HG02571 (cell line): ENCODE measurements at regions not wholly inside any gene's neighbourhood (a gene's known extent, or its start where the extent isn't known, plus 50 kb on each side); places are given as distances from the start of the nearest gene placed in this dataset.

ENCODE experiments used
- ATAC-seq: cut with Tn5 transposase; IDR thresholded peaks from one replicate; pipeline ENCODE4 v1.9.1; 2021; ENCODE audit warnings: mild to moderate bottlenecking, moderate library complexity; ENCODE audit not compliant: unreplicated experiment

DNA sequence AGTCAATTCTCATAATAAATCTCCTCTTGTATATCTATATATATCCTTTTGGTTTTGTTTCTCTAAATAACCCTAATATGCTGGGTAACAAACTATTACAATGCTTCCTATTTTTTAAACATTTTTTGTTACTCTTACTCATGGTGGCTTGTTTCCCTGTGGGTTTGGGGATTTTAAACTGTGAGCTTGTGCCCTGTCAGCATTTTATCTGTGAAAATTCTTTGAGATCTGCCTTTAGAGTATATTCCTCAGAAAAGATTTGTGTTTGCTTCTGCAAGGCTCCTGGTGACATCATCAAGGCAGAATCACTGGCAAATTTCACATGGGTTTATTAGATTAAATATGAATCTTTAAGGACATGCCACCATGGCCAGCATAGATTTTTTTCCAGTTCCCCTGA, 273.6 kb downstream of the LRFN2 start:
- ATAC-seq, result no peak

GRCh38 chr6:40312213-40313015, 274.8 kb downstream of the LRFN2 start:
- no peak for ATAC-seq

GRCh38 chr6:40308533-40309306, 278.4 kb downstream of the LRFN2 start:
- no peak for ATAC-seq

DNA sequence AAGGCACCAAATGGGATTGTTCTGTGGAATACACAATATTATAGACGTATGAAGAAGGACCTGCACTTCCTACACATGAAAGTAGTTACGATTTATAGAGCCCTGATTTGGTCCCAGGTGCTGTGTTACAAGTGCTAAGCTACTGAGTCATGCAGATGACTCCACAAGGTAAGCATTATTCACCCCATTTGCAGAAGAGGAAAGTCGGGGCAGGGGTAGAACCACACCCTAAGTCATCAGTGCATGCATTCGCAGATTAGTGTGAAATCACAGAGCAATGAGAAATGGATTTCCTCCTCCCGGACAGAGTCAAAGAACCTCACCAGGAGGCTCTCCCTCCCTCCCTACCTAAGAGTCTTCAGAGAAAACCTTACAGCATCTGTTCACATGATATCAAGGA, 279.5 kb downstream of the LRFN2 start:
- ATAC-seq, result no peak

- ATAC-seq, result no peak
Observed at GRCh38 chr6:40302856-40303454, 284.2 kb downstream of the LRFN2 start.

DNA sequence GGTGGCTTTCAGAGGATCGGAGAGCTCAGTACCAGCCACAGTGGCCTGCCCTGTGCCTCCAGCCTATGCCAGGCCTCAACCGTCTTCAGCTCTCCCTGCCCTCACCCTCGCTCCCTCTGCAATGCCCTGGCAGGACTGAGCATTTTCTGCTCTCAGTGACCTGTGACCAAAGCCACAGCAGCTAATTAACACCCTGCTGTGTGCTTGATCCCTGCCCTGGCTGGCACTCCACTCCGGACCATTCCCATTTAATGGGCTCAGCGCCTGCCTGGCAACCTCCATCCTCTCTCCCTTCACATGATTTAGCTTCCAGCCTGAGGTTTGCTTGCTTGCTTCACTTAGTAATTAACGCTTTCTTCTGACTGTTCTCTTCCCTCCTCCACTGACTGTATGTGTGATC, 287.5 kb downstream of the LRFN2 start:
- ATAC-seq, result no peak

- no peak for ATAC-seq
Observed at GRCh38 chr6:40298207-40298606, 289.0 kb downstream of the LRFN2 start.

- ATAC-seq, result no peak
Observed at GRCh38 chr6:40295251-40295950, 291.8 kb downstream of the LRFN2 start.

GRCh38 chr6:40293460-40294185, 293.5 kb downstream of the LRFN2 start:
- no peak for ATAC-seq

DNA sequence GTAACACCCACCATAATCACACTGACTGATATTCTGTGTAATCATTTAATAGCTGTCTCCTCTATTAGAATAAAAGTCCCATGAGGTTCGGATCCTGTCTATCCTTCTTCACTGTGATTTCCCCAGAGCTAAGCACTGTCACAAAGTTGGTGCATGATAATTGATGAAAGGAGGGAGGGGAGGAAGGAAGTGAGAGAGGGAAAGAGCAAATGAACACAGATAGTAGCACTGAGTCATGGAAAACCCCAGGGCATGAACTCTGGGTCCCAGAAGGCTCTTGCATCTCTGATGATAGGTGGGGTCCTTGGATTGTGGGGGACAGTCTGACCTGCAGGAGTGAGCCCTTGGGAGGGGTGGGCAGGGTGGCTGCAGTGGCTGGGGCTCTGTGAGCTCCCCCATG, 294.1 kb downstream of the LRFN2 start:
- no peak for ATAC-seq

GRCh38 chr6:40290816-40291215, 296.3 kb downstream of the LRFN2 start:
- no peak for ATAC-seq

DNA sequence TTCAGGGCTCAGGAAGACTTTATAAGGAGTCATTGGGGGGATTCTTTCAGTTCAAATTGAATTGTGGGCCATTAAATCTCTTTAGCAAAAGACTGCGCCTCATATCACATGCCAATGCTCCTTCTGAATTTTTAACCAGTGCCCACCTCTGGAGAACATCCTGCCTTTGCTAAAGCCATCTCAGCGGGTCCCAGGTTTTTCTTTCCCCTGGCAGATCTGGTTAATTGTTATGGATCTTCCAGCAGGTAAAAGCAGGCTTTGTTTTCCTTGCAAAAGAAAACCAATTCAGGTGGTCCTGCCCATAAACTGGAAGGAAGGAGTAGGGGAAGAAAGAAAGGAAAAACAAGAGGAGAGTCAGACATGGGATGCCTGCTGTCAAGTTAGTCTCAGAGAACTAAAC, 298.2 kb downstream of the LRFN2 start:
- no peak for ATAC-seq

DNA sequence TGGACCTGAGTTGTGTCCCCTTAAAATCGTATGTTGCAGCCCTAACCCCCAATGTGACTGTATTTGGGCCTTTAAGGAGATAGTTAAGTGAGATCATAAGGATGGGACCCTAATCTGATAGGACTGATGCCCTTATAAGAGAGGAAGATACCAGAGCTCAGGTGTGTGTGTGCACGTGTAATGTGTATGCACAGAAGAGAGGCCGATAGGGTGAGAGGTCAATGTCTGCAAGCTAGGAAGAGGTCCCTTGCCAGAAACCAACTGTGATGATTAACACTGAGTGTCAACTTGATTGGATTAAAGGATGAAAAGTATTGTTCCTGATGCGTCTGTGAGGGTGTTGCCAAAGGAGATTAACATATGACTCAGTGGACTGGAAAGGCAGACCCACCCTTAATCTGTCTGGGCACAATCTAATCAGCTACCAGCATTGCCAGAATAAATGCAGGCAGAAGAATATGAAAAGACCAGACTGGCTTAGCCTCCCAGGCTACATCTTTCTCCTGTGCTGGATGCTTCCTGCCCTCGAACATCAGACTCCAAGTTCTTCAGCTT, 299.8 kb downstream of the LRFN2 start:
- ATAC-seq, result no peak

GRCh38 chr6:40286721-40287120, 300.4 kb downstream of the LRFN2 start:
- no peak for ATAC-seq

DNA sequence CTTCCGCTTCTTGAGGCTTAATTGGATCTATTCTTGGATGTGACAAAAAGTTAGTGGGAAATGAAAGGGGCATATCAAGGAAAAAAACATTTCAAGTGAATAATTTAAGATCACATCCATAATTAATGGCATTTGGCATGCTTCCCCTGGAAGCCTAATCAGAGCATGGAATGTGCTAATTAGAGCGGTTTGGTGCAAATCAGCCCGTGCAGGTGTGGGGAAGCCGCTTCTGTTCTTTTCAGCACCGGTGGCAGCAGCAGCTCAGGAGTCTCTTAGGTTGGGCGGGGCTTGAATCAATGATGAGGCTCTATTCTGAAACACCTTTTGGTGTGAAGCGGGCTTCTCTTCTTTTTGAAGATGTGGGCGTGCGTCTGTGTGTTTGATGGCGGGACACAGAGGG, 301.2 kb downstream of the LRFN2 start:
- ATAC-seq, result no peak

- no peak for ATAC-seq
Observed at GRCh38 chr6:40285535-40285934, 301.6 kb downstream of the LRFN2 start.

DNA sequence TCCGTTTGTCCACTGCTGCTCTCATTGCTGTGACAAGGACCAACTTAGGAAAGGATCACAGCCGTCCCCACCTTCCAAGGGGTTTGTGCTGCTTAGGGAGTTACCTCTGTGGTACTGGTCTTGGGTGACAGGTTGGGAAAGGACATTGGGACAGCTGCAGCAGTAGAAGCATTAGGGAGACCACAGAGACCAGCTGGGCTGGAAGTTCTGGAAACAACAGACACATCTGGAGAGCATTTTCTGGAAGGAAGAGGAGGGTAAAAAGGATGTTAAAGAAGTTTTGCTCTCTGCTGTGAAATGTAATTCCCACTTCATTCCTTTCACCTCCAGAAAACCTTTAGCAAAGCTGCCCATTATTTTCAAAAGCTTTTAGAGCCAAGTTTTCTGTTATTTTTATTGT, 304.2 kb downstream of the LRFN2 start:
- ATAC-seq, result no peak

- no peak for ATAC-seq
Observed at GRCh38 chr6:40281402-40281801, 305.8 kb downstream of the LRFN2 start.

GRCh38 chr6:40280231-40280630, 306.9 kb downstream of the LRFN2 start:
- ATAC-seq, result no peak

GRCh38 chr6:40276141-40276540, 311.0 kb downstream of the LRFN2 start:
- ATAC-seq, result no peak
